Fibroblast of the aortic adventitia (primary cell): ENCODE measurements at regions not wholly inside any gene's neighbourhood (a gene's known extent, or its start where the extent isn't known, plus 50 kb on each side); places are given as distances from the start of the nearest gene placed in this dataset.

Experiments used
- DNase-seq: peaks from one replicate; pipeline ENCODE4 v3.0.0-alpha.2; 2010; ENCODE audit warnings: low read depth
- H3K4me3 ChIP-seq: 2 replicates; pipeline ENCODE4 v1.5.1; 2011; ENCODE audit warnings: low read depth, mild to moderate bottlenecking, control low read depth, low read length, moderate library complexity
- TF ChIP-seq, protein P1 (sequence below): IDR thresholded peaks from 2 replicates; pipeline ENCODE4 v1.5.1; 2011; ENCODE audit warnings: mild to moderate bottlenecking, low read length, control low read depth, inconsistent platforms; ENCODE audit not compliant: insufficient read depth

GRCh38 chr5:96601715-96602244 lies 60.4 kb upstream of the CAST start:
- TF ChIP-seq, protein P1, sequence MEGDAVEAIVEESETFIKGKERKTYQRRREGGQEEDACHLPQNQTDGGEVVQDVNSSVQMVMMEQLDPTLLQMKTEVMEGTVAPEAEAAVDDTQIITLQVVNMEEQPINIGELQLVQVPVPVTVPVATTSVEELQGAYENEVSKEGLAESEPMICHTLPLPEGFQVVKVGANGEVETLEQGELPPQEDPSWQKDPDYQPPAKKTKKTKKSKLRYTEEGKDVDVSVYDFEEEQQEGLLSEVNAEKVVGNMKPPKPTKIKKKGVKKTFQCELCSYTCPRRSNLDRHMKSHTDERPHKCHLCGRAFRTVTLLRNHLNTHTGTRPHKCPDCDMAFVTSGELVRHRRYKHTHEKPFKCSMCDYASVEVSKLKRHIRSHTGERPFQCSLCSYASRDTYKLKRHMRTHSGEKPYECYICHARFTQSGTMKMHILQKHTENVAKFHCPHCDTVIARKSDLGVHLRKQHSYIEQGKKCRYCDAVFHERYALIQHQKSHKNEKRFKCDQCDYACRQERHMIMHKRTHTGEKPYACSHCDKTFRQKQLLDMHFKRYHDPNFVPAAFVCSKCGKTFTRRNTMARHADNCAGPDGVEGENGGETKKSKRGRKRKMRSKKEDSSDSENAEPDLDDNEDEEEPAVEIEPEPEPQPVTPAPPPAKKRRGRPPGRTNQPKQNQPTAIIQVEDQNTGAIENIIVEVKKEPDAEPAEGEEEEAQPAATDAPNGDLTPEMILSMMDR: peak; percentile 82
- H3K4me3 ChIP-seq: no peak overlapping the region
- peak; percentile 80 for DNase-seq

- no peak for DNase-seq
- TF ChIP-seq, protein P1: no peak
- H3K4me3 ChIP-seq: no peak overlapping the region
Measured at GRCh38 chr5:96602776-96603175, 59.4 kb upstream of the CAST start.

GRCh38 chr5:96605144-96605837 lies 56.9 kb upstream of the CAST start:
- no peak for DNase-seq
- TF ChIP-seq, protein P1: no peak
- H3K4me3 ChIP-seq: no peak overlapping the region

GRCh38 chr5:96609369-96609768 lies 52.8 kb upstream of the CAST start:
- H3K4me3 ChIP-seq: no peak overlapping the region
- DNase-seq: no peak
- TF ChIP-seq, protein P1: no peak

DNA sequence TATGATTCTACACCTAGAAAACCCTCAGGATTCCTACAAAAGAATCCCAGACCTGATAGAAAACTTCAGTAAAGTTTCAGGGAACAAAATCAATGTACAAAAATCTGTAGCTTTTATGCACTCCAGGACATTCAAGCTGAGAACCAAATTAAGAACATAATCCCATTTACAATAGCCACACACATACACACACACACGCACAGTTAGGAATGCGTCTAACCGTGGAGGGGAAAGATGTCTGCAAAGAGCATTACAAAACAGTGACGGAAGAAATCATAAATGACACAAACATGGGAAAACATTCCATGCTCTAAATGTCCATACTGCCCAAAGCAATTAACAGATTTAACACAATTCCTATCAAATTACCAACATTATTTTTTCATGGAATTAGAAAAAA lies 51.4 kb upstream of the CAST start:
- no peak overlapping the region for H3K4me3 ChIP-seq
- DNase-seq: no peak
- TF ChIP-seq, protein P1: no peak

DNA sequence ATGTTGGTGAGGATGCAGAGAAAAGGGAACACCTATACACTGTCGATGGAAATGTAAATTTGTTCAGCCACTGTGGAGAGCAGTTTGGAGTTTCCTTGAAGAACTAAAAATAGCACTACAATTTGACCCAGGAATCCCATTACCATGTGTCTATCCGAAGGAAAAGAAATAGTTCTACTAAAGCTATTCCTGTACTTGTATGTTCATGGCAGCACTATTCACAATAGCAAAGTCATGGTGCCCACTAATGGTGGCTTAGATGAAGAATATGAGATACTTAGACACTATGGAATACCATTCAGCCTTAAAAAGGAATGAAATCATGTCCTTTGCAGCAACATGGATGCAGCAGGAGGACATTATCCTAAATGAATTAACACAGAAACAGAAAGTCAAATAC lies 50.2 kb upstream of the CAST start:
- no peak overlapping the region for H3K4me3 ChIP-seq
- TF ChIP-seq, protein P1: no peak
- no peak for DNase-seq
